ENCODE measurements at regions not wholly inside any gene's neighbourhood (a gene's known extent, or its start where the extent isn't known, plus 50 kb on each side); places are given as distances from the start of the nearest gene placed in this dataset.

DNA sequence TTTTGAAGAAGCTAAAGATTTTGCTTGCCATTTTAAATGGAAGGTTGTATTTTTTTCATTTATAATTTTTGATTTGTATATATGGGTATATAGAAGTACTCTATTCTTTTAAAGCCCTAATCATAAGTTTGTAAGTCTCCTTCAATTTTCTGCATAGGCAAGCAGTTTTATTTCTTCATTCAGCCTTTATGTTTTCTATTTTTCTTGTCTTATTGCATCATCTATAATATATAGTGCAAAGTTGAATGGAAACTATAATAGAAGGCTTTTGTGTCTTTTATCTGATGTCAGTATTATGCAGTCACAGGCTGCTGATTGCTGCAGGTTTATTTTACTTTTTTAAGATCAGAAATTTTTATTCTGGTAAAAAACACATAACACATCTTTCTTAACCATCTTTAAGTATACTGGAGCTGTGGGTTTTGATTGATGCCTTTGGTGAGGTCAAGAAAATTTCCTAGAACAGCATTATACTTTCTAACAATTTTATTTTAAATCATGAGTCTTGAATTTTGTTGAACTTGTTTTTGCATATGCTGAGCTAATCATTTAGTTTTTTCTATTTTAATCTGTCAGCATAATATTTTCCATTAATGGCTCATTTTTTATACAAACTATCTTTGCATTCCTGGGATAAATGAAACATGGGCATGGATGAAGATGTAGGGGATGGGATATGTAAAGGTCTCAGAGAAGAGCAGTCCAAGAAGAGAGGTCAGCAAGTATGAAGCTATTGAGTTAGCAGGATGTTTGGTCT, 366.7 kb upstream of the MAP3K7 start:
- Mint-ChIP-seq H3K4me3 (no peak overlapping the region), H3K27ac (no peak overlapping the region), H3K36me3 (ENCODE audit: low read depth) (no peaks in the 10 kb centered on the region), H3K4me1 (no peaks in the 10 kb centered on the region), H3K27me3 (peaks cover 21% of the 10 kb centered on the region)
- DNase-seq, result no peak
- no peak for ATAC-seq
- H3K9me3 ChIP-seq (ENCODE audit: control insufficient read depth, low read length, poor library complexity, severe bottlenecking), result no peaks in the 10 kb centered on the region

DNA sequence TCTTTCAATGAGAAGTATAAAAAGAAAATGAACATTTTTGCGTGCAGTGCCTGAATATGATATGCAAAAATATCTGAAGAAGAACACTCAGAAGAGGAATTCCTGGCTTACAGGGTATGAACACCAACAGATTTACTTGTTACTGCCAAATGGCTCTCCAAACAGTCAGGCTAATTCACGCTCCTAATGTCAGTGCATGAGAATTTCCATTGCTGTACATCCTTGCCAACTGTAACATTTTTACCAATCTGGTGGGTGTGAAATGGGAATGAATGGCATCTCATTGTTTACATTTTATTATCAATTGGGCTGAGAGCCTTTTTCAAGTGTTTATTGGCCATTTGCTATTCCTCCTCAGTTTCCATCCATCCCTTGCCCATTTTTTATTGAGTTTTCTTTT, 365.3 kb upstream of the MAP3K7 start:
- Mint-ChIP-seq H3K27me3 (peaks cover 13% of the 10 kb centered on the region), H3K27ac (no peak overlapping the region), H3K4me1 (no peaks in the 10 kb centered on the region), H3K36me3 (ENCODE audit: low read depth) (no peaks in the 10 kb centered on the region), H3K4me3 (no peak overlapping the region)
- DNase-seq (no peak), ATAC-seq (no peak)
- H3K9me3 ChIP-seq (ENCODE audit: control insufficient read depth, low read length, poor library complexity, severe bottlenecking), result no peaks in the 10 kb centered on the region

DNA sequence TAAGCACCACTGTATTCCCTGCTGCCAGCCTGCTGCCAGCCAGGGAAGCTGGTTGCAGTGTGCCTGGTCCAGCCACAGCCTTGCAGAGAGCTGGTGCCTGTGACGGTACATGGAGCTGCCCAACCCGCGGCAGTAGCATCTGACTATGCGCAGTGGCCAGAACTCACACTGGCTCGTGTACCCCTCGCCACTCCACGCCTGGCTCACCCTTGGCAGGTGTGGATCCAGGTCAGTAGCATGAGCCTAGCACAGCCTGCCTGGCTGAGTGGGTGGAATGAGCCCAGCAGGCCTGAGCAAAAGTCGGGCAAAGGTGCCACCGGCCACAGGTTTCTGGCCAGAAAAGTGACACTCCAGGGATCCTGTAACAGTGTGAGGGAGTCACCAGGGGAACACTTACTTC, 361.7 kb upstream of the MAP3K7 start:
- no peak for DNase-seq
- Mint-ChIP-seq H3K27ac (no peak overlapping the region), H3K4me3 (no peak overlapping the region), H3K27me3 (peaks cover 4% of the 10 kb centered on the region), H3K4me1 (no peaks in the 10 kb centered on the region), H3K36me3 (ENCODE audit: low read depth) (no peaks in the 10 kb centered on the region)
- H3K9me3 ChIP-seq (ENCODE audit: control insufficient read depth, low read length, poor library complexity, severe bottlenecking), result no peaks in the 10 kb centered on the region
- ATAC-seq, result no peak

DNA sequence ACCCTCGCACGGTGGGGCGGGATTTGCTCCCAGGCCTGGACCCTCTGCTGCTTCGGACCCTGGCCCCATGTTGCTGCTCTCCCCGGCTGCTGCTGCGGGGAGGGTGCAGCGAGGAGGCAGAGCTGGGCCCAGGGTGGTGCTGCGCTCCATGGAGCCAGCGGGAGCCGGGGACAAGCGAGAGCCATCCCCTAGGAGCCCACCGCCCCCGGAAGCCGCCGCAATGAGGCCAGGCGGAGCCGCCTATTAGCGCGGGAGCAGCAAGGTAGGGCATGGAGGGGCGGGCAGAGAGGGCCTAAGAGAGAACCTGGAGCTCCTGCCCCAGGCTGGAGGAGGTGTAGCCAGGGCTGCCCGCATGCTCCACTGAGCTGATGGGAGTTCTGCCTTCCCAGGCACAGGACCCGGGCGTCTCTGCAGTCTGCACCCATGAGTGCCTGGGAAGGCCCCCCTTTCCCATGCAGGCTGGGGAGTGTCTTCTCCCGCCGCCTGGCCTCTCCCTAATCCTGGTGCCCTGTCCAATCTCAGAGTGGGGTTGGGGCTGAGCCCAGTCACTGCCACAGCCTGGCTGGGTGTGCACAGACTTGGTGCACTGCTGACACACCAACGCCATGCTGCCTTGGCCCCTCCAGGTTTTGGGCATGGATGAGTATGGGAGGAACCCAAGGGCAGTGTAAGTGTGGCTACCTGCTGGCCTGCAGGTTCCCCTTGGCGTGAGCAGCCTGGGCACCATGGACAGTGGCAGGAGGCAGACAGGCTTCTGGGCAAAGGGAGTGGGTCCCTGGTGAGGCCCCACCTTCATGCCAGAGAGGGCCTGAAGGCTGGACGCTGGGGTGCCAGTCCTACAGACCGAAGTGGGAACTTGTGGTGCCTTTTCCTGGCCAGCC, 360.6 kb upstream of the MAP3K7 start:
- H3K36me3 Mint-ChIP-seq (ENCODE audit: low read depth), result no peaks in the 10 kb centered on the region
- no peak overlapping the region for H3K27ac Mint-ChIP-seq
- no peak for DNase-seq
- H3K4me3 Mint-ChIP-seq, result no peak overlapping the region
- no peaks in the 10 kb centered on the region for H3K9me3 ChIP-seq (ENCODE audit: control insufficient read depth, low read length, poor library complexity, severe bottlenecking)
- H3K27me3 Mint-ChIP-seq, result peaks cover 4% of the 10 kb centered on the region
- H3K4me1 Mint-ChIP-seq, result no peaks in the 10 kb centered on the region
- ATAC-seq, result no peak

DNA sequence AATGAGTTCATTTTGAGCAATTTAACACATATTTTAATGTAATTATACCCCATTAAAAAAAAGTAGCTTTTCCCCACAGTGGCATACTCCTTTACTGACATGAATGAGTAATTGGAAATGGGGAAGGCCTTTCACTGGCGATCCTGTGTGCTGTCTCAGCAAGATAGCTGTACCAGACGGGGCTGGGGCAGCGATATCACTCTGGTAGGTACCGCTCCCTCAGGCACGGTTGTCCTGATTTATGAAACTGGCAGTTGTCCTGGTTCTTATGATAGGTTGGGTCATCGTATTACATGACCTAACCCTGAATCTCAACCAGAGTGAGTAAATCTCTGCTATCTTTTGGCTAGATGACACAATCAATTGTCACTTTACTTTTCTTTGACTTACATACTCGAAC, 355.0 kb upstream of the MAP3K7 start:
- H3K27me3 Mint-ChIP-seq, result no peaks in the 10 kb centered on the region
- peak overlapping the region; percentile 66 for H3K27ac Mint-ChIP-seq
- peaks cover 6% of the 10 kb centered on the region for H3K4me1 Mint-ChIP-seq
- H3K4me3 Mint-ChIP-seq, result no peak overlapping the region
- DNase-seq (no peak), ATAC-seq (no peak)
- H3K36me3 Mint-ChIP-seq (ENCODE audit: low read depth), result no peaks in the 10 kb centered on the region
- no peaks in the 10 kb centered on the region for H3K9me3 ChIP-seq (ENCODE audit: control insufficient read depth, low read length, poor library complexity, severe bottlenecking)

DNA sequence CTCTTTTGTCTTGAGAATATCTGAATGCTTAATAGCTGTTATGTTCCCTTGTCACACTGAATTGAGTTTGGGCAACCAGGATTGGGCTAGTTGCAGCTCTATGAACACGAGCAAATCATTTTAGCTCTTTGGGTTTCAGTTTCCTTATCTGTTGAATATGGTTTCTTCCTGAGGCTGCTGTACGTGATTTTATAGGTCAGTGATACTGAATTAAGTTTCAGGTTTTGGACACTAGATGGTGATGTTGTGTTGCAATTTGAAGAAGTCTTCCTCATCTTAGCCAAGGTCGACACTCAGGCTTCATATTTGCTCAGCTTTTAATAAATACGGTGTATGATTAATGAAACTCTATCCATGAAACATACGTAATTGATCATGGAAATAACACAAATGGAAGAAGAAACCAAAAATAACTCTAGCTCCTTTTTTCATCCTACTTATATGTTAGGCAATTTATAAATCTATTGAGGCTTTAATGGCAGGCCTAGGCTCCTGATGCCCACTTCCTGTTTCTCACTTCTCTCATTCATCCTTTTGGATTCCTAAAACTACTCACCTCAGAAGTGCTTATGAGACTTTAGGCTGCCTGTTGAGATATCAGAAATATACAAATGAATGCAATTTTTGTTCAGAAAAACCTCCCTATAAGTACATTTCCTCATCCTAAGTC, 354.1 kb upstream of the MAP3K7 start:
- no peaks in the 10 kb centered on the region for H3K36me3 Mint-ChIP-seq (ENCODE audit: low read depth)
- H3K27me3 Mint-ChIP-seq, result no peaks in the 10 kb centered on the region
- peak; percentile 93 for ATAC-seq
- H3K9me3 ChIP-seq (ENCODE audit: control insufficient read depth, low read length, poor library complexity, severe bottlenecking), result no peaks in the 10 kb centered on the region
- H3K4me3 Mint-ChIP-seq, result peak overlapping the region; percentile 77
- DNase-seq, result no peak
- H3K4me1 Mint-ChIP-seq, result peaks cover 6% of the 10 kb centered on the region
- peak overlapping the region; percentile 66 for H3K27ac Mint-ChIP-seq

DNA sequence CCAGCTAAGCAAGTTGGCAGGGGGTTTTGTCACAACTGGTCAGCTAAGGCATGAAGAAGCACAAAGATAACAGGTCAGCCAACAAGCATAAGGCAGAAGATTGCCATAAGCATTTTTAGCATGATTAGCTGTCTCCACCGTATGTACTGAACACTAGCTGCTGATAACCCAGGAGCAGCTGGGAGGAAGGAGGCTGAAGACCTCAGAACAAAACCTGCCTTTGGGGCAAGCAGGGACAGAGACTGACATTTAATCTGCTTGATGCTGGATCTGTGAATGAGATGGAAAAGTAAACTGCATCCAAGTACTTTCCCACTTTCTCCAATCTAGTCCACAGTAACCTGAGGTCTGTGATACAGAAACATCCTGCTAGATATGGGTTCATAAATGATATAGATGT, 353.0 kb upstream of the MAP3K7 start:
- ATAC-seq, result no peak
- H3K36me3 Mint-ChIP-seq (ENCODE audit: low read depth), result no peaks in the 10 kb centered on the region
- no peaks in the 10 kb centered on the region for H3K9me3 ChIP-seq (ENCODE audit: control insufficient read depth, low read length, poor library complexity, severe bottlenecking)
- H3K4me1 Mint-ChIP-seq, result peaks cover 6% of the 10 kb centered on the region
- DNase-seq, result no peak
- no peaks in the 10 kb centered on the region for H3K27me3 Mint-ChIP-seq
- no peak overlapping the region for H3K27ac Mint-ChIP-seq
- H3K4me3 Mint-ChIP-seq, result no peak overlapping the region

DNA sequence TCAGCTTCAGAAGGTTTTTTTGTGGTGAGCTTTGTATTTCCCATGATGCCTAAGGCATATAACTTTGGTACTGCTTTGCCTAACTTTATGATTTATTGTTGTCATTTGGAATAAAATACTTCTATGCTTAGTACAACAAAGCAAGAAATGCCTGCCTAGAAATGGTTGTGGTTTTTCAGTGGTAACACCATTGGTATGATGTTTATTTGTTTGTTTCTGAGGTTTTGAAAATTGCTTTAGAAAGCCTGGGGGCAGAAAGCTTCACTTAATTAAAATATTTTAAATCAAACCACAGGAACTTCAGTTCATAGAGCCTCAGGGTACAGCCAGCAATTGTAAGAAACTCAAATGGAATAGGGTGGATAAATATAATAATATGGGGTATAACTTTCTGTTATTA, 351.2 kb upstream of the MAP3K7 start:
- Mint-ChIP-seq H3K27ac (no peak overlapping the region), H3K4me1 (peaks cover 6% of the 10 kb centered on the region), H3K4me3 (no peak overlapping the region), H3K36me3 (ENCODE audit: low read depth) (no peaks in the 10 kb centered on the region), H3K27me3 (no peaks in the 10 kb centered on the region)
- ATAC-seq (no peak), DNase-seq (no peak)
- H3K9me3 ChIP-seq (ENCODE audit: control insufficient read depth, low read length, poor library complexity, severe bottlenecking), result no peaks in the 10 kb centered on the region

DNA sequence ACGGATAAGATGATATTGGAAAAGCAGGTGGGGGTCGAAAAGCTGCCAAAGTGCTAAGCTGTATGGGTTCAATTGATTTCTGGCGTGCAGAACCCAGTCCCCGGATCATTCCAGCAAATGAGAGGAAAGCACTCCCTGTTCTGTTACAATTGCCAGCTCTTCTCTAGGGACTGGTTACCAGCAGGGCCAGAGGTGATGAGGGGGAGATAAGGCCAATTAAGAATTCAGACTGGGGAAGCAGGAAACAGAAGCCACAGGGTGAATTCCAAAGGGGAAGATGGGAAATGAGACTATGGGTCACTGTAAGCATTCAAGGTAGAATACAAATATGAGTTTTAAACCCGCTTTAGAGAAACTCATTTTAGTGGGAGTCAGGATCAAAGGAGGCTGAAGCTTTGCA, 349.4 kb upstream of the MAP3K7 start:
- ATAC-seq (no peak), DNase-seq (no peak)
- peaks cover 6% of the 10 kb centered on the region for H3K4me1 Mint-ChIP-seq
- H3K27ac Mint-ChIP-seq, result no peak overlapping the region
- no peaks in the 10 kb centered on the region for H3K9me3 ChIP-seq (ENCODE audit: control insufficient read depth, low read length, poor library complexity, severe bottlenecking)
- H3K36me3 Mint-ChIP-seq (ENCODE audit: low read depth), result no peaks in the 10 kb centered on the region
- no peak overlapping the region for H3K4me3 Mint-ChIP-seq
- peaks cover 17% of the 10 kb centered on the region for H3K27me3 Mint-ChIP-seq

DNA sequence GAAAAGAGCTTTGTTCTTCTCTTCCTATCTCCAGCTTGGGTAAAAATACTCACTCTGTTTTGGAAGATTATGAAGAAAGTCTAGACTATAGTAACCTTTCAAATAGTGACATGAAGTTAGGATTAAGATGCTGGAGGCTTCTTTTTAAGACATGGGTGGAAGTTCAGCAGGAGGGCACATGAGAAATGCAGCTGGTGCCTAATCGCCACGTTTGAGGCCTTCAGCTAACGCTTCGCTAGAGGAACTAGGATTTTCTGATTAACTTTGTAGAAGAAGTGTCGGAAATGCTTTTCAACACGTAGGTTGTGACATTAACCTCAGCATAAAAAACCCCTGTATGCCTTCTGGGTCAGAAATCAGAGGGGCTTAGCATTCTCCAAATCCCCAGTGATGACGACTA, 348.1 kb upstream of the MAP3K7 start:
- no peak for DNase-seq
- H3K9me3 ChIP-seq (ENCODE audit: control insufficient read depth, low read length, poor library complexity, severe bottlenecking), result no peaks in the 10 kb centered on the region
- H3K4me3 Mint-ChIP-seq, result no peak overlapping the region
- peaks cover 25% of the 10 kb centered on the region for H3K27me3 Mint-ChIP-seq
- ATAC-seq, result no peak
- no peak overlapping the region for H3K27ac Mint-ChIP-seq
- no peaks in the 10 kb centered on the region for H3K36me3 Mint-ChIP-seq (ENCODE audit: low read depth)
- no peaks in the 10 kb centered on the region for H3K4me1 Mint-ChIP-seq

DNA sequence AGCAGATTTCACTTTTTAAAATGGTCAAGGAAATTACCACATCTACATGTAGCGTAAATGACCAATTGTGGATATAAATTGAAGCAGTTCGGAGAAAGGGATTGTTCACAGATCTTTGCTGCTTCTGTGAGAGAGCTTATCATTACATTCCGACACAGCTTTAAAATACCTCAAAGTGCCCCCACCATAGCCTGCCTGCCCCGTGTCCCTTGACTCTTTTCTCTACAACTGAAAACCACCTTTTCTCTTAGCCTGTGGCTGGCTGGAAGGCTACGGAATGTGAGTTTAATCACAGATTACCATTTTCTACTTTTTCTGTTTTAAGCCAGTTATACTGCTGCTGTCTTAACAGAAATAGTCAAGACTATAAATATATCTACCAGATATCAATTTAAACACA, 347.2 kb upstream of the MAP3K7 start:
- DNase-seq (no peak), ATAC-seq (no peak)
- no peak overlapping the region for H3K27ac Mint-ChIP-seq
- no peaks in the 10 kb centered on the region for H3K9me3 ChIP-seq (ENCODE audit: control insufficient read depth, low read length, poor library complexity, severe bottlenecking)
- peaks cover 34% of the 10 kb centered on the region for H3K27me3 Mint-ChIP-seq
- H3K36me3 Mint-ChIP-seq (ENCODE audit: low read depth), result no peaks in the 10 kb centered on the region
- H3K4me3 Mint-ChIP-seq, result no peak overlapping the region
- no peaks in the 10 kb centered on the region for H3K4me1 Mint-ChIP-seq

DNA sequence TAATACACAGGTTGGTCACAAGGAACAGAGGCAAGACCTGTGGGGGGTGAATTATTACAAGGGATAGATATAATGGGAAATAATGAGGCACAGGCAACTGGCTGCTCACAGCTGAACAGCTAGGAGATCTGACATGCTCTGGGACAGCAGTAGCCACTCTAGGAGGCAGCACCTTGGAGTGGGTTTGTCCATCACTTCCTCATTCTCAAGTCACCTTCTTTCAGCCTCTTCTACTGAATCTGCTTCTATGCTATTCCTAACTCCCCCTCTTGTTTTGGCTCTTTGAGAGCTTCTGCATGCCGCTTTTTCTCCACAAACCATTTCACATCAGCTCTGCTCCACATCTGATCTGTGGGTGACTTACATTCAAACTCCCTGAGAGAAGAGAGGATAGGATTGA, 345.5 kb upstream of the MAP3K7 start:
- H3K9me3 ChIP-seq (ENCODE audit: control insufficient read depth, low read length, poor library complexity, severe bottlenecking), result no peaks in the 10 kb centered on the region
- Mint-ChIP-seq H3K36me3 (ENCODE audit: low read depth) (no peaks in the 10 kb centered on the region), H3K27ac (no peak overlapping the region), H3K4me1 (no peaks in the 10 kb centered on the region), H3K4me3 (no peak overlapping the region), H3K27me3 (peaks cover 37% of the 10 kb centered on the region)
- ATAC-seq, result no peak
- DNase-seq, result no peak

DNA sequence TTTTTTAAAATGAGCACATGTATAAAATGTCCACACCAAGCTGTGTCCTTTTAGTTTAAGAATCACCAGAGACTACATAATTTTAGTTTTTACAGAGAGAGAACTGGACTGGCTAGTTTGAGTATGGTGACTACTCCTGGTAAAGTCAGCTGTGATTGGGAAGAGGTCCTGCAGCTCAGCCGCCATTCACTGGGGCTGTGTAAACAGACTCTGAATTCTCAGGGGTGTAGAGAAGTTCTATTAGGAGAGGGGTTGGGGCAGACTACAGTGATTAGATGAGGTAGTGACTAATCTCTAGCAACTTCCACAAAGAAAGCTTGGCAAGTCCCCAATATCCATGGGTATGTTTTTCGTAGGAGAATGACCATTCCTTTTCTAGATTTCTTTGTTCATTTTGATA, 341.2 kb upstream of the MAP3K7 start:
- no peaks in the 10 kb centered on the region for H3K9me3 ChIP-seq (ENCODE audit: control insufficient read depth, low read length, poor library complexity, severe bottlenecking)
- no peak overlapping the region for H3K27ac Mint-ChIP-seq
- DNase-seq (no peak), ATAC-seq (no peak)
- H3K27me3 Mint-ChIP-seq, result peaks cover 47% of the 10 kb centered on the region
- no peaks in the 10 kb centered on the region for H3K4me1 Mint-ChIP-seq
- H3K36me3 Mint-ChIP-seq (ENCODE audit: low read depth), result no peaks in the 10 kb centered on the region
- H3K4me3 Mint-ChIP-seq, result no peak overlapping the region
